GM18868 (cell line): ENCODE measurements at regions not wholly inside any gene's neighbourhood (a gene's known extent, or its start where the extent isn't known, plus 50 kb on each side); places are given as distances from the start of the nearest gene placed in this dataset.
"Not testable (repeated sequence)": the region's sequence is repeated elsewhere in the genome, so short reads cannot be mapped to it uniquely, and the experiment has no call there.

ENCODE experiments used
- ATAC-seq: cut with Tn5 transposase; IDR thresholded peaks from one replicate; pipeline ENCODE4 v1.9.1; 2021; ENCODE audit warnings: mild to moderate bottlenecking, moderate library complexity; ENCODE audit not compliant: unreplicated experiment

GRCh38 chr11:86861810-86862209, 61.5 kb downstream of the PRSS23 start:
- ATAC-seq: no peak

GRCh38 chr11:86863476-86863875, 63.1 kb downstream of the PRSS23 start:
- no peak for ATAC-seq

GRCh38 chr11:86865436-86865835, 65.1 kb downstream of the PRSS23 start:
- ATAC-seq: no peak

- no peak for ATAC-seq
These were observed 69.2 kb downstream of the PRSS23 start for GRCh38 chr11:86869531-86869930.

GRCh38 chr11:86869966-86870570, 69.7 kb downstream of the PRSS23 start:
- ATAC-seq: peak; percentile 86

- no peak for ATAC-seq
These were observed 73.3 kb downstream of the PRSS23 start for GRCh38 chr11:86873573-86874083.

- no peak for ATAC-seq
These were observed 74.1 kb downstream of the PRSS23 start for GRCh38 chr11:86874304-86875056.

GRCh38 chr11:86876716-86877234, 76.4 kb downstream of the PRSS23 start:
- ATAC-seq: no peak

GRCh38 chr11:86877503-86877902, 77.2 kb downstream of the PRSS23 start:
- ATAC-seq: no peak

GRCh38 chr11:86879241-86879640, 76.0 kb downstream of the FZD4 start:
- ATAC-seq: not testable (repeated sequence)

GRCh38 chr11:86885311-86885710, 69.9 kb downstream of the FZD4 start:
- ATAC-seq: no peak

- no peak for ATAC-seq
These were observed 66.8 kb downstream of the FZD4 start for GRCh38 chr11:86888164-86889000.

- no peak for ATAC-seq
These were observed 66.2 kb downstream of the FZD4 start for GRCh38 chr11:86889001-86889341.

GRCh38 chr11:86891036-86891435, 64.2 kb downstream of the FZD4 start:
- no peak for ATAC-seq

GRCh38 chr11:86893235-86893634, 62.0 kb downstream of the FZD4 start:
- no peak for ATAC-seq
